T-cell (primary cell): ENCODE measurements at regions not wholly inside any gene's neighbourhood (a gene's known extent, or its start where the extent isn't known, plus 50 kb on each side); places are given as distances from the start of the nearest gene placed in this dataset.

Source experiments
- ATAC-seq, 4 experiments: fragments of 200-7000 bp in 3 of 4; fragments of 150-1000 bp in 1 of 4; cut with Tn5 transposase; replicated peaks in 1 of 4; 1 replicate in 3 of 4; 2 replicates in 1 of 4; pipeline ENCODE4 v1.10.0; 2021; ENCODE audit warnings: moderate library complexity in 3 of 4, mild to moderate bottlenecking in 2 of 4, moderate number of reproducible peaks in 1 of 4
- CTCF ChIA-PET, 2 donors: fragments of 300-600 bp; sonication (Branson Sonifier 250); formaldehyde crosslinking; loops; one replicate each; lab custom pipeline; 2022; ENCODE audit warnings: antibody characterized with exemption in 2 of 2; lab: Charles Lee
- POLR2A ChIA-PET, 2 donors: fragments of 300-600 bp; sonication (Branson Sonifier 250); formaldehyde crosslinking; loops; one replicate each; lab custom pipeline; 2022; ENCODE audit warnings: antibody characterized with exemption in 2 of 2; lab: Charles Lee
- DNase-seq, 35 experiments: peaks; one replicate each; pipeline versions ENCODE4 v3.0.0 to v3.0.0-alpha.2; 2013 to 2023
- H3K27ac ChIP-seq: one replicate; pipeline ENCODE4 v1.5.1; 2013; ENCODE audit warnings: low read length
- H3K27me3 ChIP-seq, 2 experiments: replicated peaks in 1 of 2; 1 replicate in 1 of 2; 2 replicates in 1 of 2; pipeline versions ENCODE4 v1.6.1 to v1.7.0; 2013; ENCODE audit warnings: low read length in 1 of 2, mixed read lengths in 1 of 2; ENCODE audit not compliant: control insufficient read depth in 2 of 2, insufficient read depth in 2 of 2; ENCODE audit errors: extremely low read depth in 1 of 2
- H3K36me3 ChIP-seq, 2 donors: 1 replicate in 1 of 2; 2 replicates in 1 of 2; pipeline versions ENCODE4 v1.6.1 to v1.7.0; 2013; ENCODE audit warnings: low read length in 1 of 2; ENCODE audit not compliant: control insufficient read depth in 2 of 2, insufficient read depth in 1 of 2; ENCODE audit errors: extremely low read depth in 1 of 2
- H3K4me1 ChIP-seq, 2 experiments: 1 replicate in 1 of 2; 2 replicates in 1 of 2; pipeline versions ENCODE4 v1.6.1 to v1.7.0; 2013; ENCODE audit warnings: low read length in 2 of 2, mixed read lengths in 1 of 2; ENCODE audit not compliant: insufficient read depth in 2 of 2, control insufficient read depth in 1 of 2; ENCODE audit errors: extremely low read depth in 1 of 2
- H3K4me3 ChIP-seq, 2 donors: 1 replicate in 1 of 2; 2 replicates in 1 of 2; pipeline versions ENCODE4 v1.5.1 to v1.7.0; 2013; ENCODE audit warnings: mild to moderate bottlenecking in 2 of 2, low read length in 1 of 2, moderate library complexity in 1 of 2; ENCODE audit not compliant: control insufficient read depth in 1 of 2; ENCODE audit errors: extremely low read depth in 1 of 2
- H3K9me3 ChIP-seq: 2 replicates; pipeline ENCODE4 v1.7.0; 2013
- H3K27ac Mint-ChIP-seq, 2 donors: one replicate each; pipeline ENCODE4 v1.8.0; 2020 to 2021; ENCODE audit warnings: mild to moderate bottlenecking in 2 of 2, mixed read lengths in 2 of 2
- H3K27me3 Mint-ChIP-seq, 2 donors: one replicate each; pipeline ENCODE4 v1.8.0; 2021 to 2022; ENCODE audit warnings: mixed read lengths in 2 of 2
- H3K36me3 Mint-ChIP-seq: one replicate; pipeline ENCODE4 v1.8.0; 2021; ENCODE audit warnings: mixed read lengths
- H3K4me1 Mint-ChIP-seq, 3 donors: one replicate each; pipeline ENCODE4 v1.8.0; 2020 to 2022; ENCODE audit warnings: mixed read lengths in 3 of 3, mild to moderate bottlenecking in 1 of 3
- H3K4me3 Mint-ChIP-seq, 3 donors: one replicate each; pipeline ENCODE4 v1.8.0; 2020 to 2022; ENCODE audit warnings: mild to moderate bottlenecking in 3 of 3, mixed read lengths in 3 of 3, moderate library complexity in 3 of 3
- H3K9me3 Mint-ChIP-seq, 3 donors: one replicate each; pipeline ENCODE4 v1.8.0; 2020 to 2022; ENCODE audit warnings: mixed read lengths in 3 of 3
- WGBS: methylation state at CpG from one replicate; pipeline ENCODE4 v1.1.5; 2013; ENCODE audit warnings: missing lambda C conversion rate; ENCODE audit not compliant: insufficient coverage; 5-methylcytosine and 5-hydroxymethylcytosine counted together

DNA sequence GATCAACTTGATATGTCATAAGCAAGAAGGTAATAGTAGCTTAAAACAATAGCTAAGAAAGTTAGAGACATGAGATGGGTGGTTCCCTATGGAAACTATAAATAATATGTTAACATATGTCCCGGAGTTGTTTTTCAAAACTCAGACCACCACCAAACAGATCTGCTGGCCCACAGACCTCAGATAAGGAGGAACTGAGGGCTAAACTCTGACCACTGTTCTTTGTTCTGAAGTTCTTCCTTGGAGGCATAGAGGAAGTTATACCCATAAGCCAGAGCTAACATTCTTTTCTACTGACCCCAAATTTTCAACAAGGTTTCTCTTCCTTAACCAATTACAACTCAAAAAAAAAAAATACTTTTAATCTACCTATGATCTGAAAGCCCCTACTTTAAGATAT, 156.1 kb upstream of the FSCB start:
- no peaks in the 10 kb centered on the region for H3K9me3 ChIP-seq
- no peak for DNase-seq
- H3K4me1 ChIP-seq: no peaks in the 10 kb centered on the region
- ATAC-seq: no peak
- no peak overlapping the region for H3K4me3 ChIP-seq
- no peaks in the 10 kb centered on the region for H3K27me3 Mint-ChIP-seq
- no peaks in the 10 kb centered on the region for H3K36me3 Mint-ChIP-seq
- ChIA-PET CTCF (no interaction called here), POLR2A (no interaction called here)
- no peaks in the 10 kb centered on the region for H3K9me3 Mint-ChIP-seq
- no CpG with 5 or more reads among the region's 1 CpG for WGBS
- H3K4me3 Mint-ChIP-seq: peak overlapping the region; percentile 35 to 56 (median 47)
- H3K27ac Mint-ChIP-seq: peak overlapping the region in 1 of 2 donors; percentile 45
- peaks cover 19 to 23% (median 20%) of the 10 kb centered on the region in 3 donors for H3K4me1 Mint-ChIP-seq
- no peaks in the 10 kb centered on the region for H3K27me3 ChIP-seq
- H3K27ac ChIP-seq: no peak overlapping the region
- no peaks in the 10 kb centered on the region for H3K36me3 ChIP-seq

DNA sequence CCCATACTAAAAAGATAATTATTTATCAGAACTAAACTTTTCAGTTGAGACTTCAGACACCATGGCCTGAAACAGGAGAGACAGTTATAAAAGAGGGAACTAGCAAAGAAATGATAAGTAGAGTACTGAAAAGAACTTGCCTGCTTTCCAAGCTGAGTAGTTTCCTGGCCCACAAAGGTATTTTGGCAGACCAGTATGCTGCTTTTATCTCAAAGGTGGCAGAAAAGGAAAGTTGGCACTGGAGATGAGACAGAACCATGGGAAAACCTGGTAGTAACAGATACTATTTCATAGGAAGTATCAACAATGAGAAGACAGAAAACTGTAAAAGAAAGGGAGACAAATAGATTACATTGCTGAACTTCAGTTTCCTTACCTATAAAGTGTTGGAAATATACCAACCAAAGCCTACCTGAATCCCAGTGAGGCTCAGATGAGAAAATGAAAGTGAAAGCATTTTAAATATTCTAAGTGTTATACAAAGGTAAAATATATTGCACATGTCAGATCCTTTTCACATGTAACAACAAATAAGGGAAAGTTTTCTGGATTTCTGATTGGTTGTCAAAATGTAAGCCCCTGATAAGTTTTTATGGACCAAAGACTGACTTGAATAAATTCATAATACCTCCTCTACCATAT, 155.3 kb upstream of the FSCB start:
- POLR2A ChIA-PET: no interaction called here
- H3K9me3 Mint-ChIP-seq: no peaks in the 10 kb centered on the region
- H3K4me3 Mint-ChIP-seq: peak overlapping the region; percentile 35 to 56 (median 47)
- no peak overlapping the region for H3K27ac ChIP-seq
- peaks cover 19 to 23% (median 20%) of the 10 kb centered on the region in 3 donors for H3K4me1 Mint-ChIP-seq
- no peaks in the 10 kb centered on the region for H3K4me1 ChIP-seq
- H3K27me3 Mint-ChIP-seq: no peaks in the 10 kb centered on the region
- H3K27me3 ChIP-seq: no peaks in the 10 kb centered on the region
- CTCF ChIA-PET: no interaction called here
- peak overlapping the region in 1 of 2 donors; percentile 11 for H3K4me3 ChIP-seq
- no peaks in the 10 kb centered on the region for H3K9me3 ChIP-seq
- H3K27ac Mint-ChIP-seq: peak overlapping the region; percentile 16 to 45
- H3K36me3 Mint-ChIP-seq: no peaks in the 10 kb centered on the region
- DNase-seq: no peak
- ATAC-seq: no peak
- no peaks in the 10 kb centered on the region for H3K36me3 ChIP-seq

DNA sequence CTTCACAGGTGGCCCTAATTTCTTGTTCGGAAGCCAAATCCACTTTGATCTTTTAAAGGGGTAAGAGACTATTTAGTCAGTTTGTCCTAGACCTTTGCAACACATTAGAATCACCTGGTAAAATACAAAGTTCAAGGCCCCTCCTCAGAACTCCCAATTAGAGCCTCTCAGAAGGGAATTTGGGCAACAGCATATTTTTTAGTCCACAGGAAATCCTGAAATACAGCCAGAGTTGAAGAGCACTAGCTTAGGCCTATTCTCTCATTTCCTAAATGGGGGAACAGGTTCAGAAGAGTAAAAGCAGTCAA, 151.3 kb upstream of the FSCB start:
- WGBS: no CpG with 5 or more reads among the region's 1 CpG
- DNase-seq (no peak), ATAC-seq (no peak)
- Histone ChIP-seq H3K36me3 (no peaks in the 10 kb centered on the region), H3K27me3 (no peaks in the 10 kb centered on the region), H3K4me3 (no peak overlapping the region), H3K9me3 (no peaks in the 10 kb centered on the region), H3K27ac (no peak overlapping the region), H3K4me1 (no peaks in the 10 kb centered on the region)
- POLR2A ChIA-PET: no interaction called here
- CTCF ChIA-PET: no interaction called here
- H3K36me3 Mint-ChIP-seq: no peaks in the 10 kb centered on the region
- no peak overlapping the region for H3K4me3 Mint-ChIP-seq
- no peaks in the 10 kb centered on the region for H3K9me3 Mint-ChIP-seq
- H3K27ac Mint-ChIP-seq: no peak overlapping the region
- H3K4me1 Mint-ChIP-seq: peaks cover 13 to 15% (median 13%) of the 10 kb centered on the region in 3 donors
- no peaks in the 10 kb centered on the region for H3K27me3 Mint-ChIP-seq

DNA sequence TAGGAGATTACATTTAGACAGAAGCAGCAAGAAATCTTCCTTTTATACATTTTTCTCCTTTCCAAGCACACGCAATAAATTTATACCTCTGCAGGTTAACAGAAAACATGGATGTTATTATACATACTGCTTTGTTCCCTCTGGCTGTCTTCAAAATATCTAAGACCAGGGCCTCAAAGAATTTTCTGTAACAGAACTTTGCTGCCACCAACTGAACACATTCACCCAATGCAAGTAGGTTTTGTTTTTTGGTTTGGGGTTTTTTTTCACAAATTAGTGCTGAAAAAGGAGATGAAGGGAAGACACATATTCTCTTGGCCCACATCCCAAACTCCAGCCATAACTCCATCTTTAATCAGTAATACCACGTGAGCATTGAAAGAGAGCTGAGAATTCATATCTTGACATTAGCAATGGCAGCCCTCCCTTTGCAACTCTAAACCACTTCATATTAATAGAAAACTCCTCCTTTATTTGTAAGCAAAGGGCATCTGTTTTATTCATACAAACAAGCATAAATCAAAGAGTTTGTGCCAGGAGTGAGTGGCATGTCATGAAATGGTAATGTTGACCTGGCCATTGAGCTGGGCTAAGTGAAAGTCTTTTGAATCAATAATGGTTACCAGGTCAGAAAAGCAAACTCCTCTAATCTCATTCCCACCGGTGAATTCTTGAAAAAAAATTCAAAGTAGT, 150.8 kb upstream of the FSCB start:
- Histone ChIP-seq H3K27me3 (no peaks in the 10 kb centered on the region), H3K36me3 (no peaks in the 10 kb centered on the region), H3K9me3 (no peaks in the 10 kb centered on the region), H3K4me1 (no peaks in the 10 kb centered on the region), H3K4me3 (no peak overlapping the region), H3K27ac (no peak overlapping the region)
- POLR2A ChIA-PET: interaction anchor here in 1 of 2 donors (0.7 kb wide), 1 partner anchor 287 kb away, joined by 3 read pairs; no protein-coding TSS in a partner anchor
- no peak overlapping the region for H3K4me3 Mint-ChIP-seq
- H3K9me3 Mint-ChIP-seq: no peaks in the 10 kb centered on the region
- CTCF ChIA-PET: no interaction called here
- H3K27me3 Mint-ChIP-seq: no peaks in the 10 kb centered on the region
- WGBS: 88% methylated on average over 1 of the region's 3 CpGs
- no peaks in the 10 kb centered on the region for H3K36me3 Mint-ChIP-seq
- ATAC-seq (no peak), DNase-seq (no peak)
- H3K4me1 Mint-ChIP-seq: peaks cover 8 to 10% (median 8%) of the 10 kb centered on the region in 3 donors
- H3K27ac Mint-ChIP-seq: no peak overlapping the region

DNA sequence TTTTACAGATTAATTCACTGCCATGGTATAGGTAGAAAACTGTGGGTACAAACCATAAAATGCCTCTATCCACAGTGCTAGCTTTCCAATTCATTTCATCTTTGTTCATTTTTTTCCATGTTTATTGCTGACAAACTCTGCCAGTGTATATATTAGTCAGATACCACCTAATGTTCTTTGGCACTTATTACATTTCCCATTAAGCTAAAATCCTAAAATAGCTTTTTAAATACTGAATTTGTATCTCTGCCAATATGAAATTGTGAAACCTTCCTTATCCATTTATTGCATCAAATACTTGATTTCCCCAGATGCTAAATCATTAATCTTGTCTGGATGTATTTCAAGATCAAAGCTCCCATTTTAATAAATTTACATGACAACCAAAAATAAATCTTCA, 150.1 kb upstream of the FSCB start:
- Mint-ChIP-seq H3K4me3 (no peak overlapping the region), H3K4me1 (peaks cover 2 to 4% (median 2%) of the 10 kb centered on the region in 3 donors), H3K27ac (no peak overlapping the region), H3K36me3 (no peaks in the 10 kb centered on the region), H3K27me3 (no peaks in the 10 kb centered on the region), H3K9me3 (no peaks in the 10 kb centered on the region)
- CTCF ChIA-PET: no interaction called here
- Histone ChIP-seq H3K27ac (no peak overlapping the region), H3K4me3 (no peak overlapping the region), H3K9me3 (no peaks in the 10 kb centered on the region), H3K36me3 (no peaks in the 10 kb centered on the region), H3K27me3 (no peaks in the 10 kb centered on the region), H3K4me1 (no peaks in the 10 kb centered on the region)
- POLR2A ChIA-PET: interaction anchor here in 1 of 2 donors (0.7 kb wide), 1 partner anchor 286 kb away, joined by 3 read pairs; no protein-coding TSS in a partner anchor
- DNase-seq: no peak
- ATAC-seq: no peak

DNA sequence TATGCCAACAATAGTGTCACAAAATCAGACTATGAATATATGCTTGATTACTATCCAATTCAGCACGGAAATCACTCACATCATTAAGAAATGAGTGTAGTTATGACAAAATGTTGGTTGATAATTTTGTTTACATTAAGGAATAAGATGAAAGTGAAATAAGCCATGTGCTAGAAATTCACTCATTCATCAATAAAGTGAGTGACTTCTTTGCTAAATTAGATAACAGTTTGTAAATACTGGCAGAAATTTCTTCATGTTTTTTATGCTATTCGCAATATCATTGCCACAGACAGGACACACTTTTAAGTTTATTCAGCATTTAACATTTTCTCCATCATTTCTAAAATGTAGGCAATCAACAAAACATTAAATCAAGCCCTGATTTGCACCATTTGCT, 147.5 kb upstream of the FSCB start:
- H3K9me3 ChIP-seq: no peaks in the 10 kb centered on the region
- no CpG with 5 or more reads among the region's 2 CpGs for WGBS
- H3K4me3 ChIP-seq: no peak overlapping the region
- H3K4me1 ChIP-seq: no peaks in the 10 kb centered on the region
- H3K27me3 Mint-ChIP-seq: peaks cover 3 to 9% of the 10 kb centered on the region in 2 donors
- DNase-seq (no peak), ATAC-seq (no peak)
- H3K36me3 ChIP-seq: no peaks in the 10 kb centered on the region
- POLR2A ChIA-PET: no interaction called here
- no peak overlapping the region for H3K4me3 Mint-ChIP-seq
- CTCF ChIA-PET: no interaction called here
- peaks cover 0 to 4% (median 0%) of the 10 kb centered on the region in 3 donors for H3K9me3 Mint-ChIP-seq
- H3K27ac ChIP-seq: no peak overlapping the region
- no peaks in the 10 kb centered on the region for H3K4me1 Mint-ChIP-seq
- H3K36me3 Mint-ChIP-seq: no peaks in the 10 kb centered on the region
- no peak overlapping the region for H3K27ac Mint-ChIP-seq
- H3K27me3 ChIP-seq: peaks cover 0 to 3% of the 10 kb centered on the region in 2 experiments
